Fibroblast of lung (primary cell): ENCODE measurements at regions not wholly inside any gene's neighbourhood (a gene's known extent, or its start where the extent isn't known, plus 50 kb on each side); places are given as distances from the start of the nearest gene placed in this dataset.

Experiments
- DNase-seq, 2 donors: peaks; one replicate each; pipeline versions ENCODE4 v3.0.0 to v3.0.0-alpha.2; 2010; ENCODE audit warnings: low read depth in 2 of 2
- H2AFZ ChIP-seq: 2 replicates; pipeline ENCODE4 v1.5.1; 2012; ENCODE audit warnings: low read length, control low read depth, inconsistent platforms
- H3K27ac ChIP-seq: 2 replicates; pipeline ENCODE4 v1.5.1; 2011; ENCODE audit warnings: low read length, control low read depth; ENCODE audit not compliant: insufficient read depth
- H3K27me3 ChIP-seq: 2 replicates; pipeline ENCODE4 v1.5.1; 2011; ENCODE audit warnings: mild to moderate bottlenecking, low read length; ENCODE audit not compliant: control insufficient read depth, insufficient read depth
- H3K36me3 ChIP-seq: 2 replicates; pipeline ENCODE4 v1.5.1; 2011; ENCODE audit warnings: low read length; ENCODE audit not compliant: control insufficient read depth, insufficient read depth
- H3K4me1 ChIP-seq: 2 replicates; pipeline ENCODE4 v1.5.1; 2011; ENCODE audit warnings: low read length; ENCODE audit not compliant: control insufficient read depth, insufficient read depth; ENCODE audit errors: extremely low read depth
- H3K4me2 ChIP-seq: 2 replicates; pipeline ENCODE4 v1.5.1; 2011; ENCODE audit warnings: low read length, control low read depth; ENCODE audit not compliant: insufficient read depth; ENCODE audit errors: extremely low read depth
- H3K4me3 ChIP-seq, 4 experiments: fragments of 200-600 bp in 1 of 4; sonication (generic) in 1 of 4; replicated peaks in 1 of 4; 2 replicates each; pipeline ENCODE4 v1.5.1; 2011 to 2016; ENCODE audit warnings: low read length in 4 of 4, low read depth in 3 of 4, mild to moderate bottlenecking in 3 of 4, control low read depth in 2 of 4, inconsistent platforms in 1 of 4, mixed read lengths in 1 of 4; ENCODE audit not compliant: insufficient read depth in 1 of 4; ENCODE audit errors: control extremely low read depth in 1 of 4
- H3K79me2 ChIP-seq: 2 replicates; pipeline ENCODE4 v1.5.1; 2012; ENCODE audit warnings: mild to moderate bottlenecking, low read length, inconsistent platforms; ENCODE audit not compliant: control insufficient read depth, insufficient read depth
- H3K9ac ChIP-seq: 2 replicates; pipeline ENCODE4 v1.5.1; 2011; ENCODE audit warnings: mild to moderate bottlenecking, low read length, control low read depth; ENCODE audit not compliant: insufficient read depth
- H3K9me3 ChIP-seq: 2 replicates; pipeline ENCODE4 v1.5.1; 2012; ENCODE audit warnings: low read depth, low read length; ENCODE audit not compliant: control insufficient read depth, insufficient read depth
- H4K20me1 ChIP-seq: 2 replicates; pipeline ENCODE4 v1.5.1; 2011; ENCODE audit warnings: low read length; ENCODE audit not compliant: control insufficient read depth, insufficient read depth; ENCODE audit errors: extremely low read depth
- CTCF ChIP-seq, 2 donors: IDR thresholded peaks in 1 of 2; conservative IDR thresholded peaks in 1 of 2; 1 replicate in 1 of 2; 2 replicates in 1 of 2; pipeline ENCODE4 v1.5.1; 2011 to 2012; ENCODE audit warnings: low read length in 2 of 2, control low read depth in 1 of 2, inconsistent platforms in 1 of 2, low read depth in 1 of 2, mild to moderate bottlenecking in 1 of 2
- EZH2 ChIP-seq: IDR thresholded peaks from 2 replicates; pipeline ENCODE4 v1.5.1; 2012; ENCODE audit warnings: low read length, control low read depth, mild to moderate bottlenecking; ENCODE audit errors: missing control alignments

DNA sequence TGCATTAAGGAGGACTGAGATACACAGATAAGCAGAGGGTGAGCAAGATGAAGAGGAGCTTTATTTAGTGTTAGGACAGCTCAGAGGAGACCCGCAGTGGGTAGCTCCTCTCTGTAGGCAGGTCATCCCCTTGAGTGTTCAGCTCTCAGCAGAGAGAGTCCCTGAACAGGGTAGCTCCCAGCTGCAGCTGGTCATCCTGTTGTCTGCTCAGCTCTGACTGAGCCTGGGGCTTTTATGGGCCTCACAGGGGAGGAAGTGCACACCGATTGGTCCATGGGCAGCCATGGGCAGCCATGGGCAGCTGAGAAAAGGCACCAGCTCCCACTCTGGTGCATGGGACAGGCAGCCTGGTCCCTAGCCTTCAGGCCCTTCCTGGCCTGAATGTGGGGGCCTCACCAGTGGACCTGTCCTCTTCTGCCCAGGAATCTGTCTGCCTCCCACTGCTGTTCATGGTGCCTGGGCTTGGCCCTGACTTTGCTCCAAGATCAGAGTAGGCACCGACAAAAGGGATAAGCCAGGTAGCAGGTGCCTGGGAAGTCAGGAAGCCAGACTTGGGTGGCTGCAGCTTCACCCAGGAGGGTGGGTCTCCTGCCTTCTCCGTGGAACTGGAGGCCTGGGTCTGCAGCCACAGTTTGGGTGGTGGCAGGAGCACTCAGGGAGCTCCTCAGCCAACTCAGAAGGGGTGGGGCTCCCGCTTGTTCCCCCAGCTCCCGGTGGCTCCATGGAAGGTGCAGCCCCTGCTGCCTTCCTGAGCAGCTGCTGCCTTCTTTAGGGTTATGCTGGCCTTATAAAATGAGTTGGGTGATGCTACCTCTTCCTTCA, 54.7 kb downstream of the MYEOV start:
- Histone ChIP-seq H3K4me1 (peaks cover 24% of the 10 kb centered on the region), H3K27me3 (no peaks in the 10 kb centered on the region), H3K4me3 (no peak overlapping the region), H3K9ac (no peak overlapping the region), H3K4me2 (no peak overlapping the region), H3K9me3 (no peaks in the 10 kb centered on the region), H3K79me2 (peaks cover 2% of the 10 kb centered on the region), H4K20me1 (no peaks in the 10 kb centered on the region), H3K27ac (no peak overlapping the region), H2AFZ (no peak overlapping the region), H3K36me3 (peaks cover 2% of the 10 kb centered on the region)
- no peak for TF ChIP-seq CTCF (conservative IDR thresholded peaks at IDR 0.05 in 1 of 2, IDR thresholded peaks at IDR 0.05 in 1 of 2; ENCODE audit: low read depth in 1 of 2, low read length in 2 of 2)
- no peak for TF ChIP-seq EZH2
- no peak for DNase-seq

DNA sequence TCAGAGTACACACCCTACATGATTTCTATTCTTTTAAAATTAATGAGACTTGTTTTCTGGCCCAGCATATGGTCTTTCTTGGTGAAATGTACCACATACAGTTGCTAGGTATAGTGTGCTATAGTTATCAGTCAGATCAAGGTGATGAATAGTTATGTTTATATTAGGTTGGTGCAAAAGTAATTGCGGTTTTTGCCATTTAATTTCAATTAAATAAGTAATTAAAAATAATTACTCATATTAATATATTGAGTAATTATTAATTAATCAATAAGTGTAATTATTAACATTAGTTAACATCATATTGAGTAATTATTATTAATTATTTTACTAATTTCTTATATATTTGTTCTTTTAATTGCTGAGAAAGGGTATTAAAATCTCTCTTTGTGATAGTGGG, 56.1 kb downstream of the MYEOV start:
- H3K9me3 ChIP-seq, result no peaks in the 10 kb centered on the region
- H3K27ac ChIP-seq, result no peak overlapping the region
- peaks cover 2% of the 10 kb centered on the region for H3K79me2 ChIP-seq
- no peaks in the 10 kb centered on the region for H3K27me3 ChIP-seq
- DNase-seq, result no peak
- H3K4me3 ChIP-seq, result no peak overlapping the region
- no peak overlapping the region for H3K9ac ChIP-seq
- H2AFZ ChIP-seq, result no peak overlapping the region
- no peaks in the 10 kb centered on the region for H4K20me1 ChIP-seq
- H3K36me3 ChIP-seq, result no peaks in the 10 kb centered on the region
- TF ChIP-seq EZH2 (no peak), CTCF (conservative IDR thresholded peaks at IDR 0.05 in 1 of 2, IDR thresholded peaks at IDR 0.05 in 1 of 2; ENCODE audit: low read depth in 1 of 2, low read length in 2 of 2) (no peak)
- no peak overlapping the region for H3K4me2 ChIP-seq
- H3K4me1 ChIP-seq, result peaks cover 25% of the 10 kb centered on the region

DNA sequence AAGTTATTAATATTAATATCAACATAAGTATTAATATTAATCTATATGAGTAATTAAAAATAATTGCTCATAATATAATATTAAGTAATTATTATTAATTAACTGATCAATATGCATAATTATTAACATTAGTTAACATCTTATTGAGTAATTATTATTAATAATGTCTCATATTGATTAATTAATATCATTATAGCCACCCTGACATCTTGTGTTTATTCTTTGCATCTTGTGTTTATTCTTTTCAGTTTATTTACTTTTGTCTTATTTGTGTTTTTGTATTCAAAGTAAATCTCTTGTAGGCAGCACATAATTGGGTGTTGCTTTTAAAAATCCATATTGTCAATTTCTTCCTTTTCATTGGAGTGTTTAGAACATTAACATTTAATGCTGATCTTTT, 56.6 kb downstream of the MYEOV start:
- H3K27ac ChIP-seq, result peak overlapping the region; percentile 65
- no peaks in the 10 kb centered on the region for H4K20me1 ChIP-seq
- H3K4me2 ChIP-seq, result no peak overlapping the region
- no peak overlapping the region for H3K9ac ChIP-seq
- peaks cover 25% of the 10 kb centered on the region for H3K4me1 ChIP-seq
- TF ChIP-seq CTCF (conservative IDR thresholded peaks at IDR 0.05 in 1 of 2, IDR thresholded peaks at IDR 0.05 in 1 of 2; ENCODE audit: low read depth in 1 of 2, low read length in 2 of 2), result no peak
- TF ChIP-seq EZH2, result no peak
- no peak overlapping the region for H2AFZ ChIP-seq
- H3K27me3 ChIP-seq, result no peaks in the 10 kb centered on the region
- no peak for DNase-seq
- H3K36me3 ChIP-seq, result no peaks in the 10 kb centered on the region
- no peak overlapping the region for H3K4me3 ChIP-seq
- no peaks in the 10 kb centered on the region for H3K9me3 ChIP-seq
- H3K79me2 ChIP-seq, result peaks cover 2% of the 10 kb centered on the region
